Caco-2 (cell line): ENCODE measurements at regions not wholly inside any gene's neighbourhood (a gene's known extent, or its start where the extent isn't known, plus 50 kb on each side); places are given as distances from the start of the nearest gene placed in this dataset.

Source experiments
- BruUV-seq: library from RNA; stranded (reverse); fragments of 400-500 nt; replicated peaks from 2 replicates; lab custom pipeline; 2021; lab: Mats Ljungman, UMichigan
- CTCF ChIA-PET: fragments of 300-600 bp; sonication (Branson Sonifier 250); formaldehyde crosslinking; loops from one replicate; lab custom pipeline; 2022; ENCODE audit warnings: antibody characterized with exemption; lab: Charles Lee
- POLR2A ChIA-PET: fragments of 300-600 bp; sonication (Branson Sonifier 250); formaldehyde crosslinking; loops from one replicate; lab custom pipeline; 2022; ENCODE audit warnings: antibody characterized with exemption; lab: Charles Lee
- DNase-seq, 2 experiments: peaks; one replicate each; pipeline versions ENCODE4 v3.0.0 to v3.0.0-alpha.2; 2020 to 2022
- H3K27me3 ChIP-seq: replicated peaks from 2 replicates; pipeline ENCODE4 v1.6.0; 2011; ENCODE audit warnings: low read length; ENCODE audit not compliant: control insufficient read depth, insufficient read depth
- H3K36me3 ChIP-seq: 2 replicates; pipeline ENCODE4 v1.5.1; 2011; ENCODE audit warnings: low read length; ENCODE audit not compliant: control insufficient read depth, insufficient read depth
- H3K4me1 ChIP-seq: fragments of 250-450 bp; sonication (Bioruptor Pico); 2 replicates; pipeline ENCODE4 v1.5.1; 2020; ENCODE audit warnings: mild to moderate bottlenecking
- H3K4me3 ChIP-seq: 2 replicates; pipeline ENCODE4 v1.5.1; 2011; ENCODE audit warnings: low read depth, mild to moderate bottlenecking, control low read depth, low read length
- H3K9me3 ChIP-seq: fragments of 250-450 bp; sonication (Bioruptor Pico); 2 replicates; pipeline ENCODE4 v1.5.1; 2020; ENCODE audit warnings: mild to moderate bottlenecking, moderate library complexity
- H3K27ac Mint-ChIP-seq: one replicate; pipeline ENCODE4 v1.8.0; 2022; ENCODE audit warnings: mixed read lengths; ENCODE audit not compliant: unreplicated experiment
- H3K27me3 Mint-ChIP-seq: one replicate; pipeline ENCODE4 v1.8.0; 2022; ENCODE audit warnings: mixed read lengths; ENCODE audit not compliant: insufficient read depth, unreplicated experiment
- H3K36me3 Mint-ChIP-seq: one replicate; pipeline ENCODE4 v1.8.0; 2022; ENCODE audit warnings: mild to moderate bottlenecking, mixed read lengths; ENCODE audit not compliant: insufficient read depth, unreplicated experiment
- H3K4me1 Mint-ChIP-seq: one replicate; pipeline ENCODE4 v1.8.0; 2022; ENCODE audit warnings: low read depth, mixed read lengths; ENCODE audit not compliant: unreplicated experiment
- H3K4me3 Mint-ChIP-seq: one replicate; pipeline ENCODE4 v1.8.0; 2022; ENCODE audit warnings: mild to moderate bottlenecking, moderate library complexity, mixed read lengths; ENCODE audit not compliant: unreplicated experiment
- H3K9me3 Mint-ChIP-seq: one replicate; pipeline ENCODE4 v1.8.0; 2022; ENCODE audit warnings: mixed read lengths; ENCODE audit not compliant: unreplicated experiment
- CTCF ChIP-seq, 2 experiments: fragments of 200-600 bp in 1 of 2; IDR thresholded peaks; 1 replicate in 1 of 2; 2 replicates in 1 of 2; pipeline versions ENCODE4 v1.5.1 to v1.8.0; 2011 to 2022; ENCODE audit warnings: antibody characterized with exemption in 1 of 2, control low read depth in 1 of 2, inconsistent platforms in 1 of 2, low read depth in 1 of 2, low read length in 1 of 2, mild to moderate bottlenecking in 1 of 2, moderate library complexity in 1 of 2; ENCODE audit not compliant: insufficient read depth in 1 of 2, severe bottlenecking in 1 of 2, unreplicated experiment in 1 of 2
- intact Hi-C: fragments of 100-400 bp; cut with micrococcal nuclease; formaldehyde crosslinking; loops from one replicate; pipeline ENCODE4 v1.10.0; 2022; ENCODE audit not compliant: unreplicated experiment

DNA sequence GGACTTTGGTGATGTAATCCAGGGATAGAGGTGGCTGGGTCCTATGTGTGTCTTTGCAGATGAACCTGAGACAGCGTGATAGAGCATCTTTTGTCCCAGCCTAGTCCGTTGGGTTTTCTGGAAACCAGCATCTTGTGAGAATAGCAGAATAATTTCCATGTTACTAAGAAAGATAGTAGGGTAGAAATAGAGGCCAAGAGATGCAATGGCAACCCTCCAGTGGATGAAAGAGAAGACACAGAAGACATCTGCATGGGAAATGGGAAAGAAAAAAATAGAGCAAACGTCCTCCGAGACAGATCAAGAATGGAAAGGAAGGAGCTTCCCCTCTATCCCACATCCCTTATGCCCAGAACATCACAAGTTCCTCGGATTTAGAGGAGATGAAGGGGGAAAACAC, 409.3 kb upstream of the TMEM132C start:
- Histone ChIP-seq H3K36me3 (no peaks in the 10 kb centered on the region), H3K9me3 (no peaks in the 10 kb centered on the region), H3K4me1 (no peaks in the 10 kb centered on the region), H3K4me3 (no peak overlapping the region), H3K27me3 (no peaks in the 10 kb centered on the region)
- Mint-ChIP-seq H3K4me3 (no peak overlapping the region), H3K27me3 (no peaks in the 10 kb centered on the region), H3K36me3 (no peaks in the 10 kb centered on the region), H3K27ac (no peak overlapping the region), H3K4me1 (no peaks in the 10 kb centered on the region), H3K9me3 (peaks cover 8% of the 10 kb centered on the region)
- no peak for DNase-seq
- no peak for TF ChIP-seq CTCF (IDR thresholded peaks at IDR 0.05; ENCODE audit: insufficient read depth in 1 of 2, low read depth in 1 of 2, low read length in 1 of 2, severe bottlenecking in 1 of 2, unreplicated experiment in 1 of 2)
- ChIA-PET CTCF (no interaction called here), POLR2A (no interaction called here)
- no TSS peak for BruUV-seq
- intact Hi-C loops, result no loop called here

- no peaks in the 10 kb centered on the region for H3K36me3 Mint-ChIP-seq
- no peaks in the 10 kb centered on the region for H3K9me3 ChIP-seq
- no peaks in the 10 kb centered on the region for H3K36me3 ChIP-seq
- ChIA-PET POLR2A (no interaction called here), CTCF (no interaction called here)
- H3K4me1 Mint-ChIP-seq, result no peaks in the 10 kb centered on the region
- no peaks in the 10 kb centered on the region for H3K4me1 ChIP-seq
- no peak overlapping the region for H3K4me3 Mint-ChIP-seq
- intact Hi-C loops, result no loop called here
- no peaks in the 10 kb centered on the region for H3K27me3 Mint-ChIP-seq
- no peaks in the 10 kb centered on the region for H3K27me3 ChIP-seq
- no peak overlapping the region for H3K4me3 ChIP-seq
- H3K27ac Mint-ChIP-seq, result no peak overlapping the region
- TF ChIP-seq CTCF (IDR thresholded peaks at IDR 0.05; ENCODE audit: insufficient read depth in 1 of 2, low read depth in 1 of 2, low read length in 1 of 2, severe bottlenecking in 1 of 2, unreplicated experiment in 1 of 2), result no peak
- H3K9me3 Mint-ChIP-seq, result peaks cover 18% of the 10 kb centered on the region
- no peak for DNase-seq
- no TSS peak for BruUV-seq
Observed at GRCh38 chr12:127860536-127860935, 406.4 kb upstream of the TMEM132C start.

DNA sequence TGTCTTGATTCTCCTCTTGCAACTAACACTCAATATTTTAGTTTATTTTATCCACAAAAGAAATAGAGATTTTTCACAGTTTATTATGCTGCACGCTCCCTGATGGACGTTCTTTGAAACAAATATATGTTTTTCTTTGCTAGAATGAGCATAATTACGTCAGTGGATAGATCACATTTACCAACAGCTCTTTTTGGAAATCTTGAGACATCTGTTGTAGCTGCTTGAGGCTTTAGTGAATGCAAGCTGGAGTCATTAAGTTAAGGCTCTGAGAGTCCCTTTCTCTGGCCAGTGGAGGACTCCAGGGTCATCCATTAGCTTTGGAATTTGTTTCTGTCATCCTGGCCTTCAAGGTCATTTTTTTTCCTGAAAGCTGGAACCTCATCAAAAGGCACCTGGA, 405.6 kb upstream of the TMEM132C start:
- Histone ChIP-seq H3K9me3 (no peaks in the 10 kb centered on the region), H3K4me1 (no peaks in the 10 kb centered on the region), H3K36me3 (no peaks in the 10 kb centered on the region), H3K27me3 (no peaks in the 10 kb centered on the region), H3K4me3 (no peak overlapping the region)
- BruUV-seq, result no TSS peak
- no peak for TF ChIP-seq CTCF (IDR thresholded peaks at IDR 0.05; ENCODE audit: insufficient read depth in 1 of 2, low read depth in 1 of 2, low read length in 1 of 2, severe bottlenecking in 1 of 2, unreplicated experiment in 1 of 2)
- Mint-ChIP-seq H3K4me1 (no peaks in the 10 kb centered on the region), H3K27me3 (no peaks in the 10 kb centered on the region), H3K36me3 (no peaks in the 10 kb centered on the region), H3K9me3 (peaks cover 18% of the 10 kb centered on the region), H3K27ac (no peak overlapping the region), H3K4me3 (no peak overlapping the region)
- DNase-seq, result no peak
- intact Hi-C loops, result no loop called here
- ChIA-PET POLR2A (no interaction called here), CTCF (no interaction called here)
